SK-N-SH (cell line): ENCODE measurements at regions not wholly inside any gene's neighbourhood (a gene's known extent, or its start where the extent isn't known, plus 50 kb on each side); places are given as distances from the start of the nearest gene placed in this dataset.
A peak's percentile ranks its signal among the peaks of the same experiment; 100 is the strongest.

Source experiments
- CTCF ChIA-PET: fragments of 300-600, 350-600 bp; formaldehyde crosslinking; extraction: SDS; loops from one replicate; lab custom pipeline; 2021; lab: Yijun Ruan, JAX
- POLR2A ChIA-PET: fragments of 350-600 bp; sonication (Branson Sonifier 250); formaldehyde crosslinking; extraction: SDS; loops from one replicate; lab custom pipeline; 2020; ENCODE audit warnings: antibody characterized with exemption, inconsistent platforms; lab: Yijun Ruan, JAX
- DNase-seq: peaks from one replicate; pipeline ENCODE4 v3.0.0; 2012
- H2AFZ ChIP-seq: fragments of 200-600 bp; sonication (generic); 2 replicates; pipeline ENCODE4 v1.8.1; 2016; ENCODE audit warnings: antibody characterized with exemption, mild to moderate bottlenecking, low read depth
- H3F3A ChIP-seq: fragments of 200-600 bp; sonication (generic); replicated peaks from 2 replicates; pipeline ENCODE3; 2016; ENCODE audit warnings: antibody characterized with exemption, mild to moderate bottlenecking; ENCODE audit not compliant: insufficient read depth
- H3K27ac ChIP-seq, 2 experiments: fragments of 200-500 bp in 1 of 2; fragments of 200-600 bp in 1 of 2; sonication (Bioruptor generic) in 1 of 2; sonication (generic), shearing (Covaris generic) in 1 of 2; 2 replicates each; pipeline versions ENCODE4 v1.5.1 to v1.6.1; 2014 to 2016; ENCODE audit warnings: low read depth in 2 of 2, inconsistent platforms in 1 of 2, low read length in 1 of 2, mild to moderate bottlenecking in 1 of 2, mixed read lengths in 1 of 2
- H3K27me3 ChIP-seq: fragments of 200-600 bp; sonication (generic), shearing (Covaris generic); 2 replicates; pipeline ENCODE4 v1.6.1; 2016; ENCODE audit warnings: mixed run types; ENCODE audit not compliant: insufficient read depth
- H3K36me3 ChIP-seq, 2 experiments: fragments of 200-500 bp in 1 of 2; fragments of 200-600 bp in 1 of 2; sonication (Bioruptor generic) in 1 of 2; sonication (generic) in 1 of 2; replicated peaks in 1 of 2; 2 replicates each; pipeline versions ENCODE3 to v1.5.1; 2014 to 2016; ENCODE audit warnings: low read length in 1 of 2, mild to moderate bottlenecking in 1 of 2; ENCODE audit not compliant: insufficient read depth in 2 of 2, control insufficient read depth in 1 of 2
- H3K4me1 ChIP-seq, 2 experiments: fragments of 200-500 bp in 1 of 2; fragments of 200-600 bp in 1 of 2; sonication (Bioruptor generic) in 1 of 2; sonication (generic), shearing (Covaris generic) in 1 of 2; 2 replicates each; pipeline versions ENCODE4 v1.5.1 to v1.6.1; 2014 to 2016; ENCODE audit warnings: low read depth in 1 of 2, low read length in 1 of 2, mixed run types in 1 of 2; ENCODE audit not compliant: insufficient read depth in 2 of 2, control insufficient read depth in 1 of 2
- H3K4me2 ChIP-seq: fragments of 200-600 bp; sonication (generic), shearing (Covaris generic); 2 replicates; pipeline ENCODE4 v1.6.1; 2017; ENCODE audit warnings: mixed run types
- H3K4me3 ChIP-seq, 2 experiments: fragments of 200-500 bp in 1 of 2; fragments of 200-600 bp in 1 of 2; sonication (Bioruptor generic) in 1 of 2; sonication (generic), shearing (Covaris generic) in 1 of 2; 2 replicates each; pipeline versions ENCODE4 v1.5.1 to v1.8.1; 2014 to 2016; ENCODE audit warnings: low read depth in 2 of 2, inconsistent platforms in 1 of 2, low read length in 1 of 2, mild to moderate bottlenecking in 1 of 2, mixed read lengths in 1 of 2, moderate library complexity in 1 of 2
- H3K79me2 ChIP-seq: fragments of 200-600 bp; sonication (generic); 2 replicates; pipeline ENCODE4 v1.8.1; 2017; ENCODE audit warnings: mild to moderate bottlenecking; ENCODE audit not compliant: insufficient read depth
- H3K9ac ChIP-seq: fragments of 200-600 bp; sonication (generic); 2 replicates; pipeline ENCODE4 v1.6.1; 2017; ENCODE audit warnings: mixed run types
- H3K9me2 ChIP-seq: fragments of 200-600 bp; sonication (generic); 2 replicates; pipeline ENCODE4 v1.6.1; 2017; ENCODE audit warnings: mixed run types
- H3K9me3 ChIP-seq: fragments of 200-600 bp; sonication (generic); 2 replicates; pipeline ENCODE4 v1.6.1; 2017; ENCODE audit warnings: mixed run types, mild to moderate bottlenecking, moderate library complexity
- H4K20me1 ChIP-seq: fragments of 200-600 bp; sonication (generic); 2 replicates; pipeline ENCODE4 v1.6.1; 2017; ENCODE audit warnings: mild to moderate bottlenecking, mixed run types; ENCODE audit not compliant: insufficient read depth
- CHD2 ChIP-seq: fragments of 150-350 bp; IDR thresholded peaks from 2 replicates; pipeline ENCODE4 v1.6.1; 2018; ENCODE audit warnings: low read length; ENCODE audit not compliant: partially characterized antibody
- EP300 ChIP-seq, 2 experiments: IDR thresholded peaks; 2 replicates each; pipeline versions ENCODE4 v1.4.0 to v1.6.1; 2012; ENCODE audit warnings: borderline replicate concordance in 1 of 2, low read depth in 1 of 2, low read length in 1 of 2
- EZH2phosphoT487 ChIP-seq: fragments of 200-600 bp; sonication (generic); IDR thresholded peaks from 2 replicates; pipeline ENCODE4 v1.6.1; 2017; ENCODE audit warnings: low read depth, mixed run types, mild to moderate bottlenecking, antibody characterized with exemption, moderate library complexity, borderline replicate concordance
- FOSL2 ChIP-seq: IDR thresholded peaks from 2 replicates; pipeline ENCODE4 v1.4.0; 2012; ENCODE audit warnings: low read depth, mild to moderate bottlenecking, moderate library complexity, borderline replicate concordance
- FOXM1 ChIP-seq: IDR thresholded peaks from 2 replicates; pipeline ENCODE4 v1.4.0; 2012; ENCODE audit warnings: low read depth, mild to moderate bottlenecking
- JUND ChIP-seq: IDR thresholded peaks from 2 replicates; pipeline ENCODE4 v1.4.0; 2012
- MEF2A ChIP-seq: IDR thresholded peaks from 2 replicates; pipeline ENCODE4 v1.4.0; 2012; ENCODE audit warnings: low read depth, borderline replicate concordance
- NFIC ChIP-seq: IDR thresholded peaks from 2 replicates; pipeline ENCODE4 v1.4.0; 2012; ENCODE audit warnings: borderline replicate concordance
- POLR2AphosphoS5 ChIP-seq: IDR thresholded peaks from 2 replicates; pipeline ENCODE4 v1.6.1; 2012; ENCODE audit warnings: low read depth, low read length
- RFX5 ChIP-seq: IDR thresholded peaks from 2 replicates; pipeline ENCODE4 v1.6.1; 2012; ENCODE audit warnings: mild to moderate bottlenecking, improper control_type of control experiment, low read length
- RXRA ChIP-seq: IDR thresholded peaks from 2 replicates; pipeline ENCODE4 v1.4.0; 2012; ENCODE audit warnings: low read depth, mild to moderate bottlenecking, borderline replicate concordance
- TEAD4 ChIP-seq: IDR thresholded peaks from 2 replicates; pipeline ENCODE4 v1.4.0; 2012; ENCODE audit warnings: mild to moderate bottlenecking, borderline replicate concordance; ENCODE audit not compliant: insufficient read depth
- YY1 ChIP-seq: IDR thresholded peaks from 2 replicates; pipeline ENCODE4 v1.4.0; 2012; ENCODE audit warnings: low read depth, mild to moderate bottlenecking
- WGBS: methylation state at CpG from one replicate; pipeline ENCODE4 v1.1.6; 2017; ENCODE audit warnings: low lambda C conversion rate; 5-methylcytosine and 5-hydroxymethylcytosine counted together
- TF ChIP-seq, protein P1 (sequence below): IDR thresholded peaks from 2 replicates; pipeline ENCODE4 v1.6.1; 2012; ENCODE audit warnings: mild to moderate bottlenecking, low read depth, low read length, moderate library complexity
- TF ChIP-seq, protein P2 (sequence below): IDR thresholded peaks from 2 replicates; pipeline ENCODE4 v1.4.0; 2012; ENCODE audit warnings: low read depth
- TF ChIP-seq, protein P3 (sequence below): IDR thresholded peaks from 2 replicates; pipeline ENCODE4 v1.4.0; 2012; ENCODE audit warnings: low read depth, borderline replicate concordance

DNA sequence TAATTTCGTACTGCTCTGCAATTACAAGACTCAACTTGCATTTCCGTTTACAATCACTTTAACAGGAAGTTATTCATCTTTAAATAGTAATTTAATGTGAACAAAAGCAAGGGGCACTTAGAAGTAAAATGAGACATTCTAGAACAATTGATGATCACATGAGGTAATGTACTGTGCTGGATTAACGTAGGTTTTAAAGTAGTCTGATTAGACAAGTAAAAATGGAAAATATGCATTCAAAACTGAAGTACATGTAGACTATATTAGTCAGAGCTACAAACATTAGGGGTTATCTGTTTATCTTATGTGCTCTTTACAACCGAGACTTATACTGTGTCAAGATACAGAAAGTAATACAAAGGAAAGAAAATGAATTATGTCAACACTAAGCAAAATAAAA, 1528.0 kb downstream of the SLITRK5 start:
- no peaks in the 10 kb centered on the region for H3K27me3 ChIP-seq
- no peaks in the 10 kb centered on the region for H3K79me2 ChIP-seq
- no peaks in the 10 kb centered on the region for H3F3A ChIP-seq
- POLR2A ChIA-PET, result no interaction called here
- 13% methylated on average over 4 of the region's 4 CpGs for WGBS
- no peak overlapping the region for H3K4me2 ChIP-seq
- DNase-seq, result no peak
- H3K4me1 ChIP-seq, result no peaks in the 10 kb centered on the region
- TF ChIP-seq POLR2AphosphoS5 (no peak), MEF2A (no peak), JUND (no peak), EZH2phosphoT487 (no peak), CHD2 (no peak), RFX5 (no peak), EP300 (IDR thresholded peaks at IDR 0.05; ENCODE audit: borderline replicate concordance in 1 of 2, low read depth in 1 of 2, low read length in 1 of 2) (no peak), FOSL2 (no peak), RXRA (no peak), FOXM1 (no peak), YY1 (no peak), TEAD4 (no peak), NFIC (no peak)
- TF ChIP-seq, protein P1, sequence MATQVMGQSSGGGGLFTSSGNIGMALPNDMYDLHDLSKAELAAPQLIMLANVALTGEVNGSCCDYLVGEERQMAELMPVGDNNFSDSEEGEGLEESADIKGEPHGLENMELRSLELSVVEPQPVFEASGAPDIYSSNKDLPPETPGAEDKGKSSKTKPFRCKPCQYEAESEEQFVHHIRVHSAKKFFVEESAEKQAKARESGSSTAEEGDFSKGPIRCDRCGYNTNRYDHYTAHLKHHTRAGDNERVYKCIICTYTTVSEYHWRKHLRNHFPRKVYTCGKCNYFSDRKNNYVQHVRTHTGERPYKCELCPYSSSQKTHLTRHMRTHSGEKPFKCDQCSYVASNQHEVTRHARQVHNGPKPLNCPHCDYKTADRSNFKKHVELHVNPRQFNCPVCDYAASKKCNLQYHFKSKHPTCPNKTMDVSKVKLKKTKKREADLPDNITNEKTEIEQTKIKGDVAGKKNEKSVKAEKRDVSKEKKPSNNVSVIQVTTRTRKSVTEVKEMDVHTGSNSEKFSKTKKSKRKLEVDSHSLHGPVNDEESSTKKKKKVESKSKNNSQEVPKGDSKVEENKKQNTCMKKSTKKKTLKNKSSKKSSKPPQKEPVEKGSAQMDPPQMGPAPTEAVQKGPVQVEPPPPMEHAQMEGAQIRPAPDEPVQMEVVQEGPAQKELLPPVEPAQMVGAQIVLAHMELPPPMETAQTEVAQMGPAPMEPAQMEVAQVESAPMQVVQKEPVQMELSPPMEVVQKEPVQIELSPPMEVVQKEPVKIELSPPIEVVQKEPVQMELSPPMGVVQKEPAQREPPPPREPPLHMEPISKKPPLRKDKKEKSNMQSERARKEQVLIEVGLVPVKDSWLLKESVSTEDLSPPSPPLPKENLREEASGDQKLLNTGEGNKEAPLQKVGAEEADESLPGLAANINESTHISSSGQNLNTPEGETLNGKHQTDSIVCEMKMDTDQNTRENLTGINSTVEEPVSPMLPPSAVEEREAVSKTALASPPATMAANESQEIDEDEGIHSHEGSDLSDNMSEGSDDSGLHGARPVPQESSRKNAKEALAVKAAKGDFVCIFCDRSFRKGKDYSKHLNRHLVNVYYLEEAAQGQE, result no peak
- TF ChIP-seq, protein P2, sequence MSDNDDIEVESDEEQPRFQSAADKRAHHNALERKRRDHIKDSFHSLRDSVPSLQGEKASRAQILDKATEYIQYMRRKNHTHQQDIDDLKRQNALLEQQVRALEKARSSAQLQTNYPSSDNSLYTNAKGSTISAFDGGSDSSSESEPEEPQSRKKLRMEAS, result no peak
- TF ChIP-seq, protein P3, sequence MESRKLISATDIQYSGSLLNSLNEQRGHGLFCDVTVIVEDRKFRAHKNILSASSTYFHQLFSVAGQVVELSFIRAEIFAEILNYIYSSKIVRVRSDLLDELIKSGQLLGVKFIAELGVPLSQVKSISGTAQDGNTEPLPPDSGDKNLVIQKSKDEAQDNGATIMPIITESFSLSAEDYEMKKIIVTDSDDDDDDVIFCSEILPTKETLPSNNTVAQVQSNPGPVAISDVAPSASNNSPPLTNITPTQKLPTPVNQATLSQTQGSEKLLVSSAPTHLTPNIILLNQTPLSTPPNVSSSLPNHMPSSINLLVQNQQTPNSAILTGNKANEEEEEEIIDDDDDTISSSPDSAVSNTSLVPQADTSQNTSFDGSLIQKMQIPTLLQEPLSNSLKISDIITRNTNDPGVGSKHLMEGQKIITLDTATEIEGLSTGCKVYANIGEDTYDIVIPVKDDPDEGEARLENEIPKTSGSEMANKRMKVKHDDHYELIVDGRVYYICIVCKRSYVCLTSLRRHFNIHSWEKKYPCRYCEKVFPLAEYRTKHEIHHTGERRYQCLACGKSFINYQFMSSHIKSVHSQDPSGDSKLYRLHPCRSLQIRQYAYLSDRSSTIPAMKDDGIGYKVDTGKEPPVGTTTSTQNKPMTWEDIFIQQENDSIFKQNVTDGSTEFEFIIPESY, result no peak
- H3K9me3 ChIP-seq, result no peaks in the 10 kb centered on the region
- CTCF ChIA-PET, result no interaction called here
- H3K27ac ChIP-seq, result no peak overlapping the region
- no peaks in the 10 kb centered on the region for H3K9me2 ChIP-seq
- no peak overlapping the region for H3K9ac ChIP-seq
- no peaks in the 10 kb centered on the region for H4K20me1 ChIP-seq
- H3K36me3 ChIP-seq, result no peaks in the 10 kb centered on the region
- H3K4me3 ChIP-seq, result no peak overlapping the region
- H2AFZ ChIP-seq, result 0 out of 2 replicates have a peak overlapping the region, but pooled peaks have one; percentile 22
